ENCODE measurements at regions not wholly inside any gene's neighbourhood (a gene's known extent, or its start where the extent isn't known, plus 50 kb on each side); places are given as distances from the start of the nearest gene placed in this dataset.

- Histone ChIP-seq H3K27ac (no peak overlapping the region), H3K9me3 (no peaks in the 10 kb centered on the region), H3K4me1 (no peaks in the 10 kb centered on the region), H3K27me3 (ENCODE audit: insufficient read depth in 3 of 3, low read length in 2 of 3) (no peaks in the 10 kb centered on the region), H3K4me3 (no peak overlapping the region), H3K36me3 (ENCODE audit: insufficient read depth in 1 of 2, low read depth in 1 of 2) (no peaks in the 10 kb centered on the region)
- intact Hi-C loops (cut with DNase I), result no loop called here
- WGBS, 3 donors, result 45 to 63% (median 56%) methylated on average over 2 of the region's 2 CpGs
- ATAC-seq (no peak), DNase-seq (no peak)
- no peak for TF ChIP-seq CTCF (IDR thresholded peaks at IDR 0.05)
These were observed 53.1 kb upstream of the MPDZ start for GRCh38 chr9:13332571-13332970.

GRCh38 chr9:13331320-13331719 is 51.8 kb upstream of the MPDZ start:
- DNase-seq (no peak), ATAC-seq (no peak)
- Histone ChIP-seq H3K9me3 (no peaks in the 10 kb centered on the region), H3K27ac (no peak overlapping the region), H3K4me3 (no peak overlapping the region), H3K4me1 (no peaks in the 10 kb centered on the region), H3K36me3 (ENCODE audit: insufficient read depth in 1 of 2, low read depth in 1 of 2) (no peaks in the 10 kb centered on the region), H3K27me3 (ENCODE audit: insufficient read depth in 3 of 3, low read length in 2 of 3) (no peaks in the 10 kb centered on the region)
- intact Hi-C loops (cut with DNase I), result no loop called here
- WGBS, 3 donors, result 90 to 96% (median 95%) methylated on average over 3 of the region's 3 CpGs
- TF ChIP-seq CTCF (IDR thresholded peaks at IDR 0.05), result no peak

- WGBS, 3 donors, result 31 to 82% (median 65%) methylated on average over 1 of the region's 1 CpG
- intact Hi-C loops (cut with DNase I), result no loop called here
- H3K27me3 ChIP-seq (ENCODE audit: insufficient read depth in 3 of 3, low read length in 2 of 3), result no peaks in the 10 kb centered on the region
- H3K36me3 ChIP-seq (ENCODE audit: insufficient read depth in 1 of 2, low read depth in 1 of 2), result no peaks in the 10 kb centered on the region
- no peaks in the 10 kb centered on the region for H3K4me1 ChIP-seq
- no peaks in the 10 kb centered on the region for H3K9me3 ChIP-seq
- no peak for TF ChIP-seq CTCF (IDR thresholded peaks at IDR 0.05)
- ATAC-seq, result peak in 1 of 4 donors; percentile 21
- no peak overlapping the region for H3K4me3 ChIP-seq
- no peak overlapping the region for H3K27ac ChIP-seq
- no peak for DNase-seq
These were observed 51.0 kb upstream of the MPDZ start for GRCh38 chr9:13330396-13331004.
